SK-N-SH (cell line): ENCODE measurements at regions not wholly inside any gene's neighbourhood (a gene's known extent, or its start where the extent isn't known, plus 50 kb on each side); places are given as distances from the start of the nearest gene placed in this dataset.
"Not testable (repeated sequence)": the region's sequence is repeated elsewhere in the genome, so short reads cannot be mapped to it uniquely, and the experiment has no call there.

Experiments
- CTCF ChIA-PET: fragments of 300-600, 350-600 bp; formaldehyde crosslinking; extraction: SDS; loops from one replicate; lab custom pipeline; 2021; lab: Yijun Ruan, JAX
- POLR2A ChIA-PET: fragments of 350-600 bp; sonication (Branson Sonifier 250); formaldehyde crosslinking; extraction: SDS; loops from one replicate; lab custom pipeline; 2020; ENCODE audit warnings: antibody characterized with exemption, inconsistent platforms; lab: Yijun Ruan, JAX
- DNase-seq: peaks from one replicate; pipeline ENCODE4 v3.0.0; 2012
- H2AFZ ChIP-seq: fragments of 200-600 bp; sonication (generic); 2 replicates; pipeline ENCODE4 v1.8.1; 2016; ENCODE audit warnings: antibody characterized with exemption, mild to moderate bottlenecking, low read depth
- H3F3A ChIP-seq: fragments of 200-600 bp; sonication (generic); replicated peaks from 2 replicates; pipeline ENCODE3; 2016; ENCODE audit warnings: antibody characterized with exemption, mild to moderate bottlenecking; ENCODE audit not compliant: insufficient read depth
- H3K27ac ChIP-seq, 2 experiments: fragments of 200-500 bp in 1 of 2; fragments of 200-600 bp in 1 of 2; sonication (Bioruptor generic) in 1 of 2; sonication (generic), shearing (Covaris generic) in 1 of 2; 2 replicates each; pipeline versions ENCODE4 v1.5.1 to v1.6.1; 2014 to 2016; ENCODE audit warnings: low read depth in 2 of 2, inconsistent platforms in 1 of 2, low read length in 1 of 2, mild to moderate bottlenecking in 1 of 2, mixed read lengths in 1 of 2
- H3K27me3 ChIP-seq: fragments of 200-600 bp; sonication (generic), shearing (Covaris generic); 2 replicates; pipeline ENCODE4 v1.6.1; 2016; ENCODE audit warnings: mixed run types; ENCODE audit not compliant: insufficient read depth
- H3K36me3 ChIP-seq, 2 experiments: fragments of 200-500 bp in 1 of 2; fragments of 200-600 bp in 1 of 2; sonication (Bioruptor generic) in 1 of 2; sonication (generic) in 1 of 2; replicated peaks in 1 of 2; 2 replicates each; pipeline versions ENCODE3 to v1.5.1; 2014 to 2016; ENCODE audit warnings: low read length in 1 of 2, mild to moderate bottlenecking in 1 of 2; ENCODE audit not compliant: insufficient read depth in 2 of 2, control insufficient read depth in 1 of 2
- H3K4me1 ChIP-seq, 2 experiments: fragments of 200-500 bp in 1 of 2; fragments of 200-600 bp in 1 of 2; sonication (Bioruptor generic) in 1 of 2; sonication (generic), shearing (Covaris generic) in 1 of 2; 2 replicates each; pipeline versions ENCODE4 v1.5.1 to v1.6.1; 2014 to 2016; ENCODE audit warnings: low read depth in 1 of 2, low read length in 1 of 2, mixed run types in 1 of 2; ENCODE audit not compliant: insufficient read depth in 2 of 2, control insufficient read depth in 1 of 2
- H3K4me2 ChIP-seq: fragments of 200-600 bp; sonication (generic), shearing (Covaris generic); 2 replicates; pipeline ENCODE4 v1.6.1; 2017; ENCODE audit warnings: mixed run types
- H3K4me3 ChIP-seq, 2 experiments: fragments of 200-500 bp in 1 of 2; fragments of 200-600 bp in 1 of 2; sonication (Bioruptor generic) in 1 of 2; sonication (generic), shearing (Covaris generic) in 1 of 2; 2 replicates each; pipeline versions ENCODE4 v1.5.1 to v1.8.1; 2014 to 2016; ENCODE audit warnings: low read depth in 2 of 2, inconsistent platforms in 1 of 2, low read length in 1 of 2, mild to moderate bottlenecking in 1 of 2, mixed read lengths in 1 of 2, moderate library complexity in 1 of 2
- H3K79me2 ChIP-seq: fragments of 200-600 bp; sonication (generic); 2 replicates; pipeline ENCODE4 v1.8.1; 2017; ENCODE audit warnings: mild to moderate bottlenecking; ENCODE audit not compliant: insufficient read depth
- H3K9ac ChIP-seq: fragments of 200-600 bp; sonication (generic); 2 replicates; pipeline ENCODE4 v1.6.1; 2017; ENCODE audit warnings: mixed run types
- H3K9me2 ChIP-seq: fragments of 200-600 bp; sonication (generic); 2 replicates; pipeline ENCODE4 v1.6.1; 2017; ENCODE audit warnings: mixed run types
- H3K9me3 ChIP-seq: fragments of 200-600 bp; sonication (generic); 2 replicates; pipeline ENCODE4 v1.6.1; 2017; ENCODE audit warnings: mixed run types, mild to moderate bottlenecking, moderate library complexity
- H4K20me1 ChIP-seq: fragments of 200-600 bp; sonication (generic); 2 replicates; pipeline ENCODE4 v1.6.1; 2017; ENCODE audit warnings: mild to moderate bottlenecking, mixed run types; ENCODE audit not compliant: insufficient read depth
- CHD2 ChIP-seq: fragments of 150-350 bp; IDR thresholded peaks from 2 replicates; pipeline ENCODE4 v1.6.1; 2018; ENCODE audit warnings: low read length; ENCODE audit not compliant: partially characterized antibody
- CTCF ChIP-seq: fragments of 200-600 bp; sonication (generic); IDR thresholded peaks from 2 replicates; pipeline ENCODE4 v1.6.1; 2017; ENCODE audit warnings: antibody characterized with exemption, mild to moderate bottlenecking, moderate library complexity
- ELF1 ChIP-seq: IDR thresholded peaks from 2 replicates; pipeline ENCODE4 v1.4.0; 2012
- EP300 ChIP-seq, 2 experiments: IDR thresholded peaks; 2 replicates each; pipeline versions ENCODE4 v1.4.0 to v1.6.1; 2012; ENCODE audit warnings: borderline replicate concordance in 1 of 2, low read depth in 1 of 2, low read length in 1 of 2
- GATA2 ChIP-seq: sonication (generic); formaldehyde crosslinking; IDR thresholded peaks from 2 replicates; pipeline ENCODE4 v1.5.0; 2020; ENCODE audit warnings: mild to moderate bottlenecking, missing genetic modification reagents
- MAX ChIP-seq: IDR thresholded peaks from 2 replicates; pipeline ENCODE4 v1.4.0; 2012; ENCODE audit warnings: low read depth
- MEF2A ChIP-seq: IDR thresholded peaks from 2 replicates; pipeline ENCODE4 v1.4.0; 2012; ENCODE audit warnings: low read depth, borderline replicate concordance
- NFIC ChIP-seq: IDR thresholded peaks from 2 replicates; pipeline ENCODE4 v1.4.0; 2012; ENCODE audit warnings: borderline replicate concordance
- RXRA ChIP-seq: IDR thresholded peaks from 2 replicates; pipeline ENCODE4 v1.4.0; 2012; ENCODE audit warnings: low read depth, mild to moderate bottlenecking, borderline replicate concordance
- SMC3 ChIP-seq: IDR thresholded peaks from 2 replicates; pipeline ENCODE4 v1.6.1; 2012; ENCODE audit warnings: low read depth, low read length, improper control_type of control experiment
- TAF1 ChIP-seq: IDR thresholded peaks from 2 replicates; pipeline ENCODE4 v1.6.1; 2012; ENCODE audit warnings: low read depth, mild to moderate bottlenecking, low read length, moderate library complexity, borderline replicate concordance
- TEAD4 ChIP-seq: IDR thresholded peaks from 2 replicates; pipeline ENCODE4 v1.4.0; 2012; ENCODE audit warnings: mild to moderate bottlenecking, borderline replicate concordance; ENCODE audit not compliant: insufficient read depth
- YY1 ChIP-seq: IDR thresholded peaks from 2 replicates; pipeline ENCODE4 v1.4.0; 2012; ENCODE audit warnings: low read depth, mild to moderate bottlenecking
- WGBS: methylation state at CpG from one replicate; pipeline ENCODE4 v1.1.6; 2017; ENCODE audit warnings: low lambda C conversion rate; 5-methylcytosine and 5-hydroxymethylcytosine counted together

- TF ChIP-seq ELF1 (no peak), NFIC (no peak), YY1 (no peak), EP300 (IDR thresholded peaks at IDR 0.05; ENCODE audit: borderline replicate concordance in 1 of 2, low read depth in 1 of 2, low read length in 1 of 2) (no peak), GATA2 (CRISPR knock-in tag) (no peak), TAF1 (no peak), CHD2 (no peak), MAX (no peak), SMC3 (no peak), MEF2A (no peak), RXRA (no peak), TEAD4 (no peak), CTCF (no peak)
- Histone ChIP-seq H3K4me1 (no peaks in the 10 kb centered on the region), H3K27me3 (no peaks in the 10 kb centered on the region), H3K9me2 (no peaks in the 10 kb centered on the region), H3K4me2 (no peak overlapping the region), H2AFZ (no peak overlapping the region), H3K4me3 (no peak overlapping the region), H3K79me2 (no peaks in the 10 kb centered on the region), H4K20me1 (no peaks in the 10 kb centered on the region), H3F3A (no peaks in the 10 kb centered on the region), H3K36me3 (no peaks in the 10 kb centered on the region), H3K9ac (no peak overlapping the region), H3K27ac (no peak overlapping the region), H3K9me3 (peaks cover 10% of the 10 kb centered on the region; the same call in 1 of the 2 replicates)
- DNase-seq = no peak
- ChIA-PET POLR2A (no interaction called here), CTCF (no interaction called here)
These were observed 510.0 kb upstream of the PHF14 start for GRCh38 chr7:10463701-10464100.

DNA sequence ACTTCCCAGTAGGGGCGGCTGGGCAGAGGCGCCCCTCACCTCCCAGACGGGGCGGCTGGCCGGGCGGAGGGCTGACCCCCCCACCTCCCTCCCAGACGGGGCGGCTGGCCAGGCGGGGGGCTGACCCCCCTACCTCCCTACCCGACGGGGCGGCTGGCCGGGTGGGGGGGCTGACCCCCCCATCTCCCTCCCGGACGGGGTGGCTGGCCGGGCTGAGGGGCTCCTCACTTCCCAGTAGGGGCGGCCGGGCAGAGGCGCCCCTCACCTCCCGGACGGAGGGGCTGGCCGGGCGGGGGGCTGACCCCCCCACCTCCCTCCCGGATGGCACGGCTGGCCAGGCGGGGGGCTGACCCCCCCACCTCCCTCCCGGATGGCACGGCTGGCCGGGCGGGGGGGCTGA lies 508.1 kb upstream of the PHF14 start:
- H3K4me1 ChIP-seq, DNase-seq, H2AFZ ChIP-seq, H3K4me2 ChIP-seq, H3K27me3 ChIP-seq, H3K9ac ChIP-seq, H3K9me3 ChIP-seq, H3K36me3 ChIP-seq, POLR2A ChIA-PET, H3K79me2 ChIP-seq, CTCF ChIA-PET, H3K9me2 ChIP-seq, H3F3A ChIP-seq, H3K27ac ChIP-seq, H4K20me1 ChIP-seq, H3K4me3 ChIP-seq: not testable (repeated sequence)
- WGBS = no CpG with 5 or more reads among the region's 30 CpGs
